ENCODE measurements at regions not wholly inside any gene's neighbourhood (a gene's known extent, or its start where the extent isn't known, plus 50 kb on each side); places are given as distances from the start of the nearest gene placed in this dataset.

DNA sequence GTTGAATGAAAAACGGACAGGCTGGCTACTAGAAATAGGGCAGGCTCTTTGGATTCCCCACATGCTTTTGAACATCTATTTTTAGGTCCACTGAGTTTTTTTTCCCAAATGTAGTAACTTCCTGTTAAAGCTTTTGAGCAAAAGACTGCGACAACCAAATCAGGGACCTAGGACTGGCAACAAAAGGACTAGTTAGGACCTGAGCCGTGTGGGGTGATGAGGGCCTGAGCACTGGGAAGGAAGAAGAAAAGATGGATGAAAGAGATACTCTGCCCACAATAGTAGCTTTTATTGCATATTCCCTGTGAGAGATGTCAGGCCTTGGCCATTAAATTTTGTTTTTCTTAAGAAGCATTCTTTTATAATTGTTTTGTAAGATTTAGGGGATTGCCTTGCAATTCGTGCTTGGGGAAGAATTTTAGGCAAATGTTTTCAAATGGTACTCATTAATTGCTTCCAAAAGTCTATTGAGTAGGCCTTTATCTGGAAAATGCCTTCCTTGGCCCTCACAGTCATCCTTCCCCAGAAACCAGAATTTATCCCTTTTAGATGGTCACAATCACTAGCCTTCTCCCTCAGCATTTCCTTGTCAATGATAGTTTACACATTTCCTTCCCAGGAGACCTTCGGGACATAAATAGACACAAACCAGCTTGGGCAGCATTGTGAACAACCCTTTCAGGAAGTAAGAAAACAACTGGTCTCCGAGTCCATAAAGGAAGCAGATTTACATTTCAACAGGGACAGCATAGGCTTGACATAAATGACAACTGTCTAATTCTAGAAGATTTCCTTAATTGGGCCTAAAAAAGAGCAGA lies 166.5 kb downstream of the RMI1 start:
- TF ChIP-seq, protein P1, sequence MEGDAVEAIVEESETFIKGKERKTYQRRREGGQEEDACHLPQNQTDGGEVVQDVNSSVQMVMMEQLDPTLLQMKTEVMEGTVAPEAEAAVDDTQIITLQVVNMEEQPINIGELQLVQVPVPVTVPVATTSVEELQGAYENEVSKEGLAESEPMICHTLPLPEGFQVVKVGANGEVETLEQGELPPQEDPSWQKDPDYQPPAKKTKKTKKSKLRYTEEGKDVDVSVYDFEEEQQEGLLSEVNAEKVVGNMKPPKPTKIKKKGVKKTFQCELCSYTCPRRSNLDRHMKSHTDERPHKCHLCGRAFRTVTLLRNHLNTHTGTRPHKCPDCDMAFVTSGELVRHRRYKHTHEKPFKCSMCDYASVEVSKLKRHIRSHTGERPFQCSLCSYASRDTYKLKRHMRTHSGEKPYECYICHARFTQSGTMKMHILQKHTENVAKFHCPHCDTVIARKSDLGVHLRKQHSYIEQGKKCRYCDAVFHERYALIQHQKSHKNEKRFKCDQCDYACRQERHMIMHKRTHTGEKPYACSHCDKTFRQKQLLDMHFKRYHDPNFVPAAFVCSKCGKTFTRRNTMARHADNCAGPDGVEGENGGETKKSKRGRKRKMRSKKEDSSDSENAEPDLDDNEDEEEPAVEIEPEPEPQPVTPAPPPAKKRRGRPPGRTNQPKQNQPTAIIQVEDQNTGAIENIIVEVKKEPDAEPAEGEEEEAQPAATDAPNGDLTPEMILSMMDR (conservative IDR thresholded peaks at IDR 0.05 in 1 of 2, IDR thresholded peaks at IDR 0.05 in 1 of 2; ENCODE audit: extremely low read depth in 1 of 2, insufficient read depth in 1 of 2, low read depth in 1 of 2, low read length in 2 of 2), result no peak
- no peak for TF ChIP-seq EZH2 (IDR thresholded peaks at IDR 0.05; ENCODE audit: borderline replicate concordance, low read length)
